WTC11 (cell line): ENCODE measurements at regions not wholly inside any gene's neighbourhood (a gene's known extent, or its start where the extent isn't known, plus 50 kb on each side); places are given as distances from the start of the nearest gene placed in this dataset.

Source experiments
- CREB1 ChIP-seq: sonication (generic); formaldehyde crosslinking; IDR thresholded peaks from 2 replicates; pipeline ENCODE4 v1.8.0; 2023; ENCODE audit warnings: mild to moderate bottlenecking, missing genetic modification reagents
- FOXJ3 ChIP-seq: sonication (generic); formaldehyde crosslinking; IDR thresholded peaks from 2 replicates; pipeline ENCODE4 v1.9.0; 2021; ENCODE audit warnings: missing genetic modification reagents, mild to moderate bottlenecking, borderline replicate concordance
- KAT7 ChIP-seq: sonication (generic); formaldehyde crosslinking; IDR thresholded peaks from 2 replicates; pipeline ENCODE4 v1.8.1; 2023; ENCODE audit warnings: missing genetic modification reagents, mild to moderate bottlenecking, borderline replicate concordance
- NR2C2 ChIP-seq: sonication (generic); formaldehyde crosslinking; IDR thresholded peaks from 2 replicates; pipeline ENCODE4 v1.8.0; 2022; ENCODE audit warnings: mild to moderate bottlenecking, missing genetic modification reagents
- ZNF138 ChIP-seq: sonication (generic); formaldehyde crosslinking; conservative IDR thresholded peaks from 2 replicates; pipeline ENCODE4 v1.8.1; 2022; ENCODE audit warnings: mild to moderate bottlenecking, moderate library complexity, missing genetic modification reagents
- ZNF512 ChIP-seq: sonication (generic); formaldehyde crosslinking; IDR thresholded peaks from 2 replicates; pipeline ENCODE4 v1.8.1; 2022; ENCODE audit warnings: missing genetic modification reagents, borderline replicate concordance
- TF ChIP-seq, protein P1 (sequence below): sonication (generic); formaldehyde crosslinking; IDR thresholded peaks from 2 replicates; pipeline ENCODE4 v1.8.1; 2022; ENCODE audit warnings: mild to moderate bottlenecking, moderate library complexity, missing genetic modification reagents

GRCh38 chr6:164533045-164533362 lies 776.4 kb downstream of the C6orf118 start:
- TF ChIP-seq CREB1 (CRISPR knock-in tag) = no peak
- no peak for TF ChIP-seq ZNF138 (CRISPR knock-in tag)
- TF ChIP-seq KAT7 (CRISPR knock-in tag) = no peak
- no peak for TF ChIP-seq ZNF512 (CRISPR knock-in tag)
- TF ChIP-seq FOXJ3 = no peak
- TF ChIP-seq, protein P1, sequence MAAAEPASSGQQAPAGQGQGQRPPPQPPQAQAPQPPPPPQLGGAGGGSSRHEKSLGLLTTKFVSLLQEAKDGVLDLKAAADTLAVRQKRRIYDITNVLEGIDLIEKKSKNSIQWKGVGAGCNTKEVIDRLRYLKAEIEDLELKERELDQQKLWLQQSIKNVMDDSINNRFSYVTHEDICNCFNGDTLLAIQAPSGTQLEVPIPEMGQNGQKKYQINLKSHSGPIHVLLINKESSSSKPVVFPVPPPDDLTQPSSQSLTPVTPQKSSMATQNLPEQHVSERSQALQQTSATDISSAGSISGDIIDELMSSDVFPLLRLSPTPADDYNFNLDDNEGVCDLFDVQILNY (CRISPR knock-in tag) = no peak
- TF ChIP-seq NR2C2 (CRISPR knock-in tag) = no peak
